ENCODE measurements at regions not wholly inside any gene's neighbourhood (a gene's known extent, or its start where the extent isn't known, plus 50 kb on each side); places are given as distances from the start of the nearest gene placed in this dataset.
"Not testable (repeated sequence)": the region's sequence is repeated elsewhere in the genome, so short reads cannot be mapped to it uniquely, and the experiment has no call there.

DNA sequence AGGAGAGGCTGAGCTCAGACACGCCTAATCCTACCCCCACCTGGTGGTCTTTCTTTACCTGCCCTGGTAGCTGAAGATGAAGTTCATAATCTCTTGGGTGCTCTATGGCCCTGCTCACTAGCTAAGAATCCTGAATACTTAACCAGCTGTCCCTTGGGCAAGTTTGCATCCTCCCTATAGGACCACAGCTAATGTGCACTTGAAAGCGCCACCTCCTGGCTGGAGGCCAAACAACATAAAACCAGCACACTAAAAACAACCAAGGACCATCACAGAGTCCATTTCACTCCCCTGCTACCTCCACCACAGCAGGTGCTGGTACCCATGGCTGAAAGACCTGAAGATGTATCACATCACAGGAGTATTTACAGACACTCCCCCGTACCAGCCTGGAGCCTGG, 155.5 kb upstream of the SLC24A3 start:
- Histone ChIP-seq H3K4me3 (no peak overlapping the region), H3K79me2 (ENCODE audit: low read depth) (no peaks in the 10 kb centered on the region), H3K4me1 (no peaks in the 10 kb centered on the region), H3K27me3 (no peaks in the 10 kb centered on the region), H3F3A (ENCODE audit: low read depth) (no peaks in the 10 kb centered on the region), H3K27ac (no peak overlapping the region), H3K36me3 (no peaks in the 10 kb centered on the region), H4K20me1 (ENCODE audit: low read depth) (no peaks in the 10 kb centered on the region), H3K4me2 (no peak overlapping the region), H3K9ac (no peak overlapping the region), H3K9me3 (ENCODE audit: low read depth) (no peaks in the 10 kb centered on the region), H2AFZ (replicated peaks) (no peak overlapping the region)
- Mint-ChIP-seq H3K4me1 (no peaks in the 10 kb centered on the region), H3K27me3 (ENCODE audit: insufficient read depth, low read depth) (peaks cover 3% of the 10 kb centered on the region), H3K27ac (no peak overlapping the region), H3K36me3 (no peaks in the 10 kb centered on the region), H3K9me3 (peaks cover 11% of the 10 kb centered on the region), H3K4me3 (no peak overlapping the region)
- TF ChIP-seq EZH2phosphoT487 (IDR thresholded peaks at IDR 0.05) (no peak), EZH2 (IDR thresholded peaks at IDR 0.05) (no peak)
- TF ChIP-seq, protein P1, sequence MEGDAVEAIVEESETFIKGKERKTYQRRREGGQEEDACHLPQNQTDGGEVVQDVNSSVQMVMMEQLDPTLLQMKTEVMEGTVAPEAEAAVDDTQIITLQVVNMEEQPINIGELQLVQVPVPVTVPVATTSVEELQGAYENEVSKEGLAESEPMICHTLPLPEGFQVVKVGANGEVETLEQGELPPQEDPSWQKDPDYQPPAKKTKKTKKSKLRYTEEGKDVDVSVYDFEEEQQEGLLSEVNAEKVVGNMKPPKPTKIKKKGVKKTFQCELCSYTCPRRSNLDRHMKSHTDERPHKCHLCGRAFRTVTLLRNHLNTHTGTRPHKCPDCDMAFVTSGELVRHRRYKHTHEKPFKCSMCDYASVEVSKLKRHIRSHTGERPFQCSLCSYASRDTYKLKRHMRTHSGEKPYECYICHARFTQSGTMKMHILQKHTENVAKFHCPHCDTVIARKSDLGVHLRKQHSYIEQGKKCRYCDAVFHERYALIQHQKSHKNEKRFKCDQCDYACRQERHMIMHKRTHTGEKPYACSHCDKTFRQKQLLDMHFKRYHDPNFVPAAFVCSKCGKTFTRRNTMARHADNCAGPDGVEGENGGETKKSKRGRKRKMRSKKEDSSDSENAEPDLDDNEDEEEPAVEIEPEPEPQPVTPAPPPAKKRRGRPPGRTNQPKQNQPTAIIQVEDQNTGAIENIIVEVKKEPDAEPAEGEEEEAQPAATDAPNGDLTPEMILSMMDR (IDR thresholded peaks at IDR 0.05): peak; percentile 34
- no peak for DNase-seq (ENCODE audit: low spot score)

DNA sequence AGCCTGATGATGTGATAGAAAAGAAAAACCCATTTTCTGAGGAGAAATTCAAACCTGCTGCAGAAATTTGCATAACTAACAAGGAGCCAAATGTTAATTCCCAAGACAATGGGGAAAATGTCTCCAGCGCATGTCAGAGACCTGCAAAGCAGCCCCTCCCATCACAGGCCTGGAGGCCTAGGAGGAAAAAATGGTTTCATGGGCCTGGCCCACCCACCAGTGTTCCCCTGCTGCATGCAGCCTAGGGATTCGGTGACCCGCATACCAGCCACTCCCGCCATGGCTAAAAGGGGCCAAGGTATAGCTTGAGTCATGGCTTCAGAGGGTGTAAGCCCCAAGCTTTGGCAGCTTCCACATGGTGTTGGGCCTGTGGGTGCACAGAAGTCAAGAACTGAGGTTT, 147.7 kb upstream of the SLC24A3 start:
- H3K4me3 Mint-ChIP-seq; H3K27me3 Mint-ChIP-seq (ENCODE audit: insufficient read depth, low read depth); H2AFZ ChIP-seq (replicated peaks); H3K36me3 Mint-ChIP-seq; H4K20me1 ChIP-seq (ENCODE audit: low read depth); H3K79me2 ChIP-seq (ENCODE audit: low read depth); H3K4me1 Mint-ChIP-seq; H3K4me3 ChIP-seq; H3K27ac ChIP-seq; H3K27me3 ChIP-seq; H3F3A ChIP-seq (ENCODE audit: low read depth); H3K27ac Mint-ChIP-seq; H3K4me1 ChIP-seq; DNase-seq (ENCODE audit: low spot score); H3K9me3 ChIP-seq (ENCODE audit: low read depth); H3K9ac ChIP-seq; H3K4me2 ChIP-seq; H3K36me3 ChIP-seq: not testable (repeated sequence)
- H3K9me3 Mint-ChIP-seq: peaks cover 50% of the 10 kb centered on the region

DNA sequence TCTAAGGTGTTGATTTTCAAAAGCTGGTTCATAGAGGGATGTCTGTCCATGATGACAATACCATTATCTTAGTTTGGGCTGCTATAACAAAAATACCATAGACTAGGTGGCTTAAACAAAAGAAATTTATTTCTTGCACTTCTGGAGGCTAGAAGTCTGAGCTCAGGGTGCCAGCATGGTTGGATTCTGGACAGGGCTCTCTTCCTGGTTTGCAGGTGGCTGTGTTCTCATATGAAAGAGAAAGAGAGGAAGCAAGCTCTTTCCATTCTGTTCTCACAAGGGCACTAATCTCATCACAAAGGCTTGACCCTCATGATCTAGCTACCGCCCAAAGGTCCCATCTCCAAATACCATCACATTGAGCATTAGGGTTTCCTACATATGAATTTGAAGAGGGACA, 144.5 kb upstream of the SLC24A3 start:
- Histone ChIP-seq H2AFZ (replicated peaks) (no peak overlapping the region), H4K20me1 (ENCODE audit: low read depth) (no peaks in the 10 kb centered on the region), H3K79me2 (ENCODE audit: low read depth) (no peaks in the 10 kb centered on the region), H3K36me3 (no peaks in the 10 kb centered on the region), H3K4me2 (no peak overlapping the region), H3K4me3 (no peak overlapping the region), H3K9me3 (ENCODE audit: low read depth) (no peaks in the 10 kb centered on the region), H3K4me1 (peaks cover 4% of the 10 kb centered on the region), H3K9ac (no peak overlapping the region), H3K27ac (no peak overlapping the region), H3K27me3 (no peaks in the 10 kb centered on the region), H3F3A (ENCODE audit: low read depth) (no peaks in the 10 kb centered on the region)
- Mint-ChIP-seq H3K9me3 (peaks cover 37% of the 10 kb centered on the region), H3K4me3 (no peak overlapping the region), H3K27ac (no peak overlapping the region), H3K36me3 (no peaks in the 10 kb centered on the region), H3K4me1 (peaks cover 14% of the 10 kb centered on the region), H3K27me3 (ENCODE audit: insufficient read depth, low read depth) (peaks cover 11% of the 10 kb centered on the region)
- no peak for DNase-seq (ENCODE audit: low spot score)
- no peak for TF ChIP-seq EZH2phosphoT487 (IDR thresholded peaks at IDR 0.05)
- TF ChIP-seq EZH2 (IDR thresholded peaks at IDR 0.05): no peak
- TF ChIP-seq, protein P1 (IDR thresholded peaks at IDR 0.05): no peak

DNA sequence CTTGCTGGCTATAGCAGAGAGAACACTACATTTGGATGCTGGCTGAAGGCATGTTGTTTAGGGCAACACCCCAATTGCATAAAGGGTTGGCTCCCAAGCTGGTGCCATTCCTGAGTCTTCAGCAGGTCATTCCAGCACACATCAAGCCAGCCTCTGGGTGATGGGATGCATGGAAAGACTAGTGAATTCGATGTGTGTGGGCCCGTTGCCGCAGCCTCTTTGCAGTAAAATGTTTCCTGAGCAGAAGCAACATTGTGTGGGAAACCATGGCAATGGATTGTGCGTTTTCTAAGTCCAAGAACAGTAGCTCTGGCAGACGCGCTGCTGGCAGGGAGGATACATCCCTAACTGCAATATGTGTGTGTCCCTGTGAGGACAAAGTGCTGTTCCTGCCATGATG, 142.4 kb upstream of the SLC24A3 start:
- no peak for DNase-seq (ENCODE audit: low spot score)
- no peak overlapping the region for H3K4me2 ChIP-seq
- H3K79me2 ChIP-seq (ENCODE audit: low read depth): no peaks in the 10 kb centered on the region
- no peak overlapping the region for H3K4me3 Mint-ChIP-seq
- H3K27ac Mint-ChIP-seq: no peak overlapping the region
- H3K27ac ChIP-seq: no peak overlapping the region
- no peaks in the 10 kb centered on the region for H3K36me3 ChIP-seq
- H3K4me3 ChIP-seq: no peak overlapping the region
- peaks cover 23% of the 10 kb centered on the region for H3K9me3 Mint-ChIP-seq
- H3F3A ChIP-seq (ENCODE audit: low read depth): no peaks in the 10 kb centered on the region
- H3K27me3 Mint-ChIP-seq (ENCODE audit: insufficient read depth, low read depth): peaks cover 11% of the 10 kb centered on the region
- H4K20me1 ChIP-seq (ENCODE audit: low read depth): no peaks in the 10 kb centered on the region
- no peak overlapping the region for H2AFZ ChIP-seq (replicated peaks)
- no peaks in the 10 kb centered on the region for H3K36me3 Mint-ChIP-seq
- H3K4me1 ChIP-seq: peaks cover 4% of the 10 kb centered on the region
- H3K9me3 ChIP-seq (ENCODE audit: low read depth): no peaks in the 10 kb centered on the region
- TF ChIP-seq EZH2phosphoT487 (IDR thresholded peaks at IDR 0.05) (no peak), EZH2 (IDR thresholded peaks at IDR 0.05) (no peak)
- TF ChIP-seq, protein P1 (IDR thresholded peaks at IDR 0.05): no peak
- no peaks in the 10 kb centered on the region for H3K27me3 ChIP-seq
- H3K4me1 Mint-ChIP-seq: peaks cover 14% of the 10 kb centered on the region
- H3K9ac ChIP-seq: no peak overlapping the region
